Neural cell (in vitro differentiated cells): ENCODE measurements at regions not wholly inside any gene's neighbourhood (a gene's known extent, or its start where the extent isn't known, plus 50 kb on each side); places are given as distances from the start of the nearest gene placed in this dataset.

Experiments
- H2AFZ ChIP-seq: fragments of 200-600, 300-800 bp; sonication (generic), shearing (Covaris generic); 2 replicates; pipeline ENCODE4 v1.6.0; 2014; ENCODE audit warnings: low read depth, mild to moderate bottlenecking, antibody characterized with exemption, low read length, moderate library complexity
- H3F3A ChIP-seq: fragments of 200-600 bp; shearing (Covaris generic); 2 replicates; pipeline ENCODE4 v1.6.1; 2016; ENCODE audit warnings: mild to moderate bottlenecking, moderate library complexity, mixed read lengths, antibody characterized with exemption, low read length; ENCODE audit not compliant: insufficient read depth, poor library complexity, severe bottlenecking
- H3K27ac ChIP-seq: fragments of 200-600, 300-800 bp; sonication (generic), shearing (Covaris generic); 2 replicates; pipeline ENCODE4 v1.5.1; 2014; ENCODE audit warnings: mild to moderate bottlenecking, low read length, moderate library complexity
- H3K27me3 ChIP-seq: fragments of 300-800, 200-600 bp; sonication (generic), shearing (Covaris generic); 2 replicates; pipeline ENCODE4 v1.6.0; 2014; ENCODE audit warnings: mild to moderate bottlenecking, low read depth, low read length, moderate library complexity; ENCODE audit not compliant: insufficient read depth
- H3K36me3 ChIP-seq: fragments of 300-800, 200-600 bp; sonication (generic), shearing (Covaris generic); 2 replicates; pipeline ENCODE4 v1.5.1; 2014; ENCODE audit warnings: mild to moderate bottlenecking, antibody characterized with exemption, low read length, moderate library complexity; ENCODE audit not compliant: insufficient read depth
- H3K4me2 ChIP-seq: fragments of 300-800, 200-600 bp; sonication (generic), shearing (Covaris generic); 2 replicates; pipeline ENCODE4 v1.6.0; 2014; ENCODE audit warnings: mild to moderate bottlenecking, low read length
- H3K4me3 ChIP-seq: fragments of 300-800, 200-600 bp; sonication (generic), shearing (Covaris generic); 2 replicates; pipeline ENCODE4 v1.5.1; 2014; ENCODE audit warnings: mild to moderate bottlenecking, low read length, moderate library complexity
- H3K79me2 ChIP-seq: fragments of 200-600 bp; shearing (Covaris generic); replicated peaks from 2 replicates; pipeline ENCODE4 v1.6.0; 2014; ENCODE audit warnings: mild to moderate bottlenecking, low read length, moderate library complexity; ENCODE audit not compliant: insufficient read depth
- H3K9ac ChIP-seq: fragments of 300-800, 200-600 bp; sonication (generic), shearing (Covaris generic); 2 replicates; pipeline ENCODE4 v1.6.1; 2016; ENCODE audit warnings: mild to moderate bottlenecking, low read length, mixed read lengths
- H3K9me2 ChIP-seq: fragments of 200-600 bp; shearing (Covaris generic); 2 replicates; pipeline ENCODE4 v1.6.1; 2016; ENCODE audit warnings: mild to moderate bottlenecking, low read length, mixed read lengths; ENCODE audit not compliant: insufficient read depth
- H3K9me3 ChIP-seq: fragments of 200-600, 300-800 bp; sonication (generic), shearing (Covaris generic); 2 replicates; pipeline ENCODE4 v1.6.1; 2016; ENCODE audit warnings: mild to moderate bottlenecking, mixed run types, low read length, moderate library complexity, mixed read lengths
- H4K20me1 ChIP-seq: fragments of 200-600 bp; shearing (Covaris generic); 2 replicates; pipeline ENCODE4 v1.6.1; 2016; ENCODE audit warnings: mild to moderate bottlenecking, mixed run types; ENCODE audit not compliant: insufficient read depth
- EP300 ChIP-seq: fragments of 450-650 bp; conservative IDR thresholded peaks from 2 replicates; pipeline ENCODE4 v1.6.1; 2014; ENCODE audit warnings: antibody characterized with exemption, mild to moderate bottlenecking, moderate library complexity; ENCODE audit not compliant: poor library complexity, severe bottlenecking
- EZH2 ChIP-seq: fragments of 200-600, 300-800 bp; shearing (Covaris generic), sonication (generic); IDR thresholded peaks from 2 replicates; pipeline ENCODE4 v1.6.1; 2014; ENCODE audit warnings: antibody characterized with exemption, low read length, borderline replicate concordance, mild to moderate bottlenecking; ENCODE audit not compliant: insufficient read depth, poor library complexity, severe bottlenecking
- MXI1 ChIP-seq: fragments of 450-650 bp; conservative IDR thresholded peaks from 2 replicates; pipeline ENCODE4 v1.6.1; 2014; ENCODE audit warnings: antibody characterized with exemption, mild to moderate bottlenecking; ENCODE audit not compliant: poor library complexity, severe bottlenecking
- POLR2AphosphoS5 ChIP-seq: IDR thresholded peaks from 2 replicates; pipeline ENCODE4 v1.6.1; 2012
- SMC3 ChIP-seq: fragments of 450-650 bp; conservative IDR thresholded peaks from 2 replicates; pipeline ENCODE4 v1.6.1; 2014; ENCODE audit warnings: antibody characterized with exemption, mild to moderate bottlenecking, moderate library complexity; ENCODE audit not compliant: poor library complexity
- TAF1 ChIP-seq: IDR thresholded peaks from 2 replicates; pipeline ENCODE4 v1.6.1; 2012; ENCODE audit warnings: low read depth
- TF ChIP-seq, protein P1 (sequence below): fragments of 450-650 bp; IDR thresholded peaks from 2 replicates; pipeline ENCODE4 v1.5.1; 2014; ENCODE audit warnings: antibody characterized with exemption, mild to moderate bottlenecking, moderate library complexity; ENCODE audit not compliant: poor library complexity, severe bottlenecking
- TF ChIP-seq, protein P2 (sequence below): IDR thresholded peaks from 2 replicates; pipeline ENCODE4 v1.6.1; 2012; ENCODE audit warnings: borderline replicate concordance

DNA sequence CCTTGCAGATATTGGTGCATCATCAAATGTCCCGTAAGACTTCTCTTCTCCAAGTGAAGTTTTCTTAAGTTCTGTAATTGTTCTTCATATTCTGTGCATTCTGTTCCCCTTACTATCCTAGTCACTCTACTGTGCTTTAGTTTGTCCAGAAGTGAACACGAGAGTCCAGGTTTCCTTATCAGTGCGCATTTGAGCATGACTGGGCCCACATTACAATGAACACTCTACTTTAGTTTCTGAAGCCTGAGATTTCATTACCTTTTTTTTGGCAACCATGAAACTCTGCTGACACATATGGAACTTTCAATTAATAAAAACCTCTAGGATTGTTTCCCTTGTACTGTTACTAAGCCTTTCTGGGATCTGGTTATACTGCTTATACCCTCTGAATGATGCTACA, 270.0 kb downstream of the KCNRG start:
- H4K20me1 ChIP-seq: no peaks in the 10 kb centered on the region
- H3K27me3 ChIP-seq: no peaks in the 10 kb centered on the region
- H3K4me3 ChIP-seq: no peak overlapping the region
- no peaks in the 10 kb centered on the region for H3K79me2 ChIP-seq
- no peaks in the 10 kb centered on the region for H3K36me3 ChIP-seq
- H3F3A ChIP-seq: no peaks in the 10 kb centered on the region
- H3K9me3 ChIP-seq: no peaks in the 10 kb centered on the region
- H2AFZ ChIP-seq: no peak overlapping the region
- H3K9ac ChIP-seq: no peak overlapping the region
- TF ChIP-seq TAF1 (no peak), POLR2AphosphoS5 (no peak), EZH2 (no peak), EP300 (no peak), SMC3 (no peak), MXI1 (no peak)
- TF ChIP-seq, protein P1, sequence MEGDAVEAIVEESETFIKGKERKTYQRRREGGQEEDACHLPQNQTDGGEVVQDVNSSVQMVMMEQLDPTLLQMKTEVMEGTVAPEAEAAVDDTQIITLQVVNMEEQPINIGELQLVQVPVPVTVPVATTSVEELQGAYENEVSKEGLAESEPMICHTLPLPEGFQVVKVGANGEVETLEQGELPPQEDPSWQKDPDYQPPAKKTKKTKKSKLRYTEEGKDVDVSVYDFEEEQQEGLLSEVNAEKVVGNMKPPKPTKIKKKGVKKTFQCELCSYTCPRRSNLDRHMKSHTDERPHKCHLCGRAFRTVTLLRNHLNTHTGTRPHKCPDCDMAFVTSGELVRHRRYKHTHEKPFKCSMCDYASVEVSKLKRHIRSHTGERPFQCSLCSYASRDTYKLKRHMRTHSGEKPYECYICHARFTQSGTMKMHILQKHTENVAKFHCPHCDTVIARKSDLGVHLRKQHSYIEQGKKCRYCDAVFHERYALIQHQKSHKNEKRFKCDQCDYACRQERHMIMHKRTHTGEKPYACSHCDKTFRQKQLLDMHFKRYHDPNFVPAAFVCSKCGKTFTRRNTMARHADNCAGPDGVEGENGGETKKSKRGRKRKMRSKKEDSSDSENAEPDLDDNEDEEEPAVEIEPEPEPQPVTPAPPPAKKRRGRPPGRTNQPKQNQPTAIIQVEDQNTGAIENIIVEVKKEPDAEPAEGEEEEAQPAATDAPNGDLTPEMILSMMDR: no peak
- TF ChIP-seq, protein P2, sequence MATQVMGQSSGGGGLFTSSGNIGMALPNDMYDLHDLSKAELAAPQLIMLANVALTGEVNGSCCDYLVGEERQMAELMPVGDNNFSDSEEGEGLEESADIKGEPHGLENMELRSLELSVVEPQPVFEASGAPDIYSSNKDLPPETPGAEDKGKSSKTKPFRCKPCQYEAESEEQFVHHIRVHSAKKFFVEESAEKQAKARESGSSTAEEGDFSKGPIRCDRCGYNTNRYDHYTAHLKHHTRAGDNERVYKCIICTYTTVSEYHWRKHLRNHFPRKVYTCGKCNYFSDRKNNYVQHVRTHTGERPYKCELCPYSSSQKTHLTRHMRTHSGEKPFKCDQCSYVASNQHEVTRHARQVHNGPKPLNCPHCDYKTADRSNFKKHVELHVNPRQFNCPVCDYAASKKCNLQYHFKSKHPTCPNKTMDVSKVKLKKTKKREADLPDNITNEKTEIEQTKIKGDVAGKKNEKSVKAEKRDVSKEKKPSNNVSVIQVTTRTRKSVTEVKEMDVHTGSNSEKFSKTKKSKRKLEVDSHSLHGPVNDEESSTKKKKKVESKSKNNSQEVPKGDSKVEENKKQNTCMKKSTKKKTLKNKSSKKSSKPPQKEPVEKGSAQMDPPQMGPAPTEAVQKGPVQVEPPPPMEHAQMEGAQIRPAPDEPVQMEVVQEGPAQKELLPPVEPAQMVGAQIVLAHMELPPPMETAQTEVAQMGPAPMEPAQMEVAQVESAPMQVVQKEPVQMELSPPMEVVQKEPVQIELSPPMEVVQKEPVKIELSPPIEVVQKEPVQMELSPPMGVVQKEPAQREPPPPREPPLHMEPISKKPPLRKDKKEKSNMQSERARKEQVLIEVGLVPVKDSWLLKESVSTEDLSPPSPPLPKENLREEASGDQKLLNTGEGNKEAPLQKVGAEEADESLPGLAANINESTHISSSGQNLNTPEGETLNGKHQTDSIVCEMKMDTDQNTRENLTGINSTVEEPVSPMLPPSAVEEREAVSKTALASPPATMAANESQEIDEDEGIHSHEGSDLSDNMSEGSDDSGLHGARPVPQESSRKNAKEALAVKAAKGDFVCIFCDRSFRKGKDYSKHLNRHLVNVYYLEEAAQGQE: no peak
- H3K4me2 ChIP-seq: no peak overlapping the region
- no peak overlapping the region for H3K27ac ChIP-seq
- H3K9me2 ChIP-seq: no peaks in the 10 kb centered on the region

GRCh38 chr13:50286324-50286723, 271.1 kb downstream of the KCNRG start:
- no peak overlapping the region for H3K4me3 ChIP-seq
- no peaks in the 10 kb centered on the region for H3K27me3 ChIP-seq
- no peak overlapping the region for H3K9ac ChIP-seq
- H3F3A ChIP-seq: no peaks in the 10 kb centered on the region
- no peaks in the 10 kb centered on the region for H4K20me1 ChIP-seq
- H3K36me3 ChIP-seq: no peaks in the 10 kb centered on the region
- TF ChIP-seq, protein P2: no peak
- TF ChIP-seq EP300 (no peak), POLR2AphosphoS5 (no peak)
- TF ChIP-seq, protein P1: no peak
- no peak overlapping the region for H2AFZ ChIP-seq
- H3K9me3 ChIP-seq: no peaks in the 10 kb centered on the region
- no peaks in the 10 kb centered on the region for H3K9me2 ChIP-seq
- H3K4me2 ChIP-seq: no peak overlapping the region
- no peak overlapping the region for H3K27ac ChIP-seq
- no peaks in the 10 kb centered on the region for H3K79me2 ChIP-seq
